Suprapubic skin (tissue), 4 donors: ENCODE measurements at regions not wholly inside any gene's neighbourhood (a gene's known extent, or its start where the extent isn't known, plus 50 kb on each side); places are given as distances from the start of the nearest gene placed in this dataset.

ENCODE experiments used
- CTCF ChIP-seq, 2 donors: fragments of 200-600 bp in 1 of 2; fragments of 450-650 bp in 1 of 2; sonication (generic) in 1 of 2; IDR thresholded peaks; one replicate each; pipeline ENCODE4 v1.5.1; 2016 to 2019; ENCODE audit warnings: antibody characterized with exemption in 2 of 2, mild to moderate bottlenecking in 1 of 2, moderate library complexity in 1 of 2
- EP300 ChIP-seq: sonication (generic); formaldehyde crosslinking; IDR thresholded peaks from one replicate; pipeline ENCODE4 v1.6.1; 2017; ENCODE audit warnings: antibody characterized with exemption
- POLR2AphosphoS5 ChIP-seq, 3 donors: sonication (generic); formaldehyde crosslinking; IDR thresholded peaks; one replicate each; pipeline ENCODE4 v1.6.1; 2017; ENCODE audit warnings: antibody characterized with exemption in 3 of 3

- TF ChIP-seq CTCF (IDR thresholded peaks at IDR 0.05) (no peak), EP300 (no peak), POLR2AphosphoS5 (IDR thresholded peaks at IDR 0.05) (no peak)
Measured at GRCh38 chr1:58190267-58190988, 356.1 kb downstream of the OMA1 start.
